CD8-positive, alpha-beta memory T cell (primary cell): ENCODE measurements at regions not wholly inside any gene's neighbourhood (a gene's known extent, or its start where the extent isn't known, plus 50 kb on each side); places are given as distances from the start of the nearest gene placed in this dataset.

Source experiments
- CTCF ChIA-PET: fragments of 350-600 bp; sonication (Branson Sonifier 250); formaldehyde crosslinking; loops from one replicate; lab custom pipeline; 2021; ENCODE audit warnings: antibody characterized with exemption; lab: Charles Lee
- POLR2A ChIA-PET: fragments of 350-600 bp; sonication (Branson Sonifier 250); formaldehyde crosslinking; loops from one replicate; lab custom pipeline; 2021; ENCODE audit warnings: antibody characterized with exemption; lab: Charles Lee
- DNase-seq, 5 donors: peaks; one replicate each; pipeline versions ENCODE4 v3.0.0 to v3.0.0-alpha.2; 2020 to 2022; ENCODE audit warnings: mixed read lengths in 1 of 5
- H3K27ac ChIP-seq: one replicate; pipeline ENCODE4 v1.7.0; 2013; ENCODE audit warnings: low read depth, mild to moderate bottlenecking, low read length, moderate library complexity
- H3K27me3 ChIP-seq: 2 replicates; pipeline ENCODE4 v1.7.0; 2013; ENCODE audit warnings: low read length, mild to moderate bottlenecking; ENCODE audit not compliant: insufficient read depth, poor library complexity, severe bottlenecking
- H3K36me3 ChIP-seq: 2 replicates; pipeline ENCODE4 v1.7.0; 2013; ENCODE audit warnings: mild to moderate bottlenecking, low read length, moderate library complexity; ENCODE audit not compliant: insufficient read depth
- H3K4me1 ChIP-seq: 2 replicates; pipeline ENCODE4 v1.7.0; 2013; ENCODE audit warnings: mild to moderate bottlenecking, low read length, moderate library complexity; ENCODE audit not compliant: insufficient read depth
- H3K4me3 ChIP-seq: 2 replicates; pipeline ENCODE4 v1.7.0; 2013; ENCODE audit warnings: mild to moderate bottlenecking, low read length
- H3K9me3 ChIP-seq: 2 replicates; pipeline ENCODE4 v1.7.0; 2013; ENCODE audit warnings: mild to moderate bottlenecking, low read length
- H3K27ac Mint-ChIP-seq, 8 donors: one replicate each; pipeline ENCODE4 v1.8.0; 2020 to 2021; ENCODE audit warnings: mixed read lengths in 8 of 8, mild to moderate bottlenecking in 6 of 8, inconsistent platforms in 3 of 8, moderate library complexity in 3 of 8
- H3K27me3 Mint-ChIP-seq, 2 donors: one replicate each; pipeline ENCODE4 v1.8.0; 2020 to 2021; ENCODE audit warnings: mixed read lengths in 2 of 2, mild to moderate bottlenecking in 1 of 2, moderate library complexity in 1 of 2
- H3K36me3 Mint-ChIP-seq, 3 donors: one replicate each; pipeline ENCODE4 v1.8.0; 2020 to 2021; ENCODE audit warnings: mixed read lengths in 3 of 3, inconsistent platforms in 1 of 3, mild to moderate bottlenecking in 1 of 3
- H3K4me1 Mint-ChIP-seq, 3 donors: one replicate each; pipeline ENCODE4 v1.8.0; 2020 to 2021; ENCODE audit warnings: mixed read lengths in 3 of 3, inconsistent platforms in 1 of 3, mild to moderate bottlenecking in 1 of 3
- H3K4me3 Mint-ChIP-seq, 7 donors: one replicate each; pipeline ENCODE4 v1.8.0; 2020 to 2021; ENCODE audit warnings: mixed read lengths in 7 of 7, mild to moderate bottlenecking in 6 of 7, moderate library complexity in 4 of 7, inconsistent platforms in 2 of 7
- H3K9me3 Mint-ChIP-seq, 5 donors: one replicate each; pipeline ENCODE4 v1.8.0; 2020 to 2022; ENCODE audit warnings: mixed read lengths in 5 of 5, mild to moderate bottlenecking in 3 of 5, moderate library complexity in 2 of 5, inconsistent platforms in 1 of 5

DNA sequence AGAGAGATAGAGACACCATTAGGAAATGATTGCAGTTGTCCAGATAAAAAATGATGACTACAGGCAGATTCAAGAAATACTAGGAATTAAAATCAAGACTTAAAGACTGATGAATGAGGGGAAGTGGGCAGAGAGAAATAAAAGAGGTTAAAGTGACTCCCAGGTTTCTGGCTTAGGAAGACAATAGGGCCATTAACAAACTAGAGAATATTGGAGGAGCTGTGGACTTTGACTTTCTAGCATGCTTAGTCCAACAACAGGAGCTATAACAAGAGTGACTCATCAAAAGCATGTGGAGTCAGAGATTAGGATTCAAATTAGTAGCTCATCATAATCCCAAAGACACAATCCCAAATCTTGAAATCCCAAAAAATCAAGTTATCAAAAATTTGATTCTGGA, 101.5 kb downstream of the BMP4 start:
- no peak overlapping the region for H3K4me3 ChIP-seq
- Mint-ChIP-seq H3K36me3 (no peaks in the 10 kb centered on the region), H3K27ac (no peak overlapping the region), H3K4me1 (no peaks in the 10 kb centered on the region), H3K4me3 (no peak overlapping the region), H3K27me3 (peaks cover 0 to 2% of the 10 kb centered on the region in 2 donors), H3K9me3 (no peaks in the 10 kb centered on the region)
- H3K36me3 ChIP-seq = no peaks in the 10 kb centered on the region
- CTCF ChIA-PET = no interaction called here
- no peaks in the 10 kb centered on the region for H3K9me3 ChIP-seq
- H3K27ac ChIP-seq = no peak overlapping the region
- H3K27me3 ChIP-seq = no peaks in the 10 kb centered on the region
- no peak for DNase-seq
- no peaks in the 10 kb centered on the region for H3K4me1 ChIP-seq
- POLR2A ChIA-PET = no interaction called here

DNA sequence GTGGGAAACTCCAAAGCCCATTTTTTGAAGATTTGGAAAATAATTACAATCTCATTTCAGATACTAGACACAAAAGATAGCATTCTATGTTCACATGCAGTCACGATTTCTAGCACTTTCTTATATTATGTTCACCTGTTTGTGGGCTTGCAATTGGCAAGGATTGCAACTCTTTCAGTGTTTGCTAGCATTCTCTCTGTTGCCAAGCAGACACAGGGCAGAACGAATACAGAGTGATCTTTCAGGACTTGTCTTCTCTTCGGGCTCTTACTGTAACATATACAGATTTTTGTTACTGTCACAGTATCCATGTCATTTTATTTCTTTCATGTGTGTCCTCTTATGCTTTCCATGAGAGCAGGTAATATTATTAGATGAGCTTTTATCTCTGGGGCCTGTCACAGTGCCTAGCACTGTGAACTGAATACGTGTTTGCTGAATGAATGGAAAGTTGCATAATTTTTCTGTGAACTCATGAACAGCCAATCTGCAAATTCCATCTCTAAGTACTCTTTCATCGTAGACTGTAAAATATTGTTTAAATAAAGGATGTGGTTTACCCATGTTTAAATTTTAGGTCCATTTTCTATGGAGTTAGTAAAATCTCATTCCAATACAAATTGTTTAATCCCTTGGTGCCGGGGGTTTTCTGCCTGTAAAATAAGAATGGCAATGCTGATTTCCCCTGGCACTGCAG, 105.1 kb downstream of the BMP4 start:
- no peaks in the 10 kb centered on the region for H3K36me3 ChIP-seq
- no peaks in the 10 kb centered on the region for H3K4me1 ChIP-seq
- no peaks in the 10 kb centered on the region for H3K4me1 Mint-ChIP-seq
- H3K27ac Mint-ChIP-seq = no peak overlapping the region
- DNase-seq = no peak
- H3K9me3 ChIP-seq = no peaks in the 10 kb centered on the region
- H3K27me3 Mint-ChIP-seq = peaks cover 0 to 2% of the 10 kb centered on the region in 2 donors
- no peaks in the 10 kb centered on the region for H3K36me3 Mint-ChIP-seq
- POLR2A ChIA-PET = no interaction called here
- H3K27ac ChIP-seq = no peak overlapping the region
- H3K27me3 ChIP-seq = no peaks in the 10 kb centered on the region
- CTCF ChIA-PET = no interaction called here
- H3K9me3 Mint-ChIP-seq = peaks cover 0 to 2% (median 0%) of the 10 kb centered on the region in 5 donors
- H3K4me3 Mint-ChIP-seq = no peak overlapping the region
- no peak overlapping the region for H3K4me3 ChIP-seq

DNA sequence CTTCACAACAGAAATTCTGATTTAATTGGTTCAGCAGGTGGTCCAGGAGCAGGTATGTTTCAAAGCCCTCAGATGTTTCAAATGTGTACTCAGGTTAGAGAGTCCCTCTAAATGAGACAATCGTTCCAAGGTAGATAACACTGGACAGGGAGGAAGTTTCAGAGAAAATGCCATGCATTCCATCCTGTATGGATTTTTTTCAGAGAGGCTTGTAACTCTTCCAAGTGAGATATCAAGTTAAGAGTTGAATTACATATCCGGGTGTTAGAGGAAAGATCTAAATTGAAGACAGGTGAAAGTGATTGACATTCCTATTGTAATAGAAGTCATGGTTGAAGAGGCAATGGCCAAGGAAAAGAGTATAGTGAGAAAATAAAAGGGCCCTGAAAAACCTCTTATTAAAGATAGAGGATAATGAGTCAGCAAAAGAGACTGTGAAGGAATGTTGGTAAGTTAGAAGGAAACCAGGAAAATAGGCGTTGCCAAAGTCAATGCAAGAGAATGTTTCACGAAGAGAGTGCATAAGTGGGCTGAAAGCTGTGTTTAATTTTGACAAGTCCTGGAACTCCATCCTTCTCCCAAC, 105.8 kb downstream of the BMP4 start:
- H3K27ac ChIP-seq = no peak overlapping the region
- Mint-ChIP-seq H3K36me3 (no peaks in the 10 kb centered on the region), H3K27ac (no peak overlapping the region), H3K27me3 (peaks cover 0 to 2% of the 10 kb centered on the region in 2 donors), H3K4me1 (no peaks in the 10 kb centered on the region), H3K9me3 (peaks cover 0 to 2% (median 0%) of the 10 kb centered on the region in 5 donors), H3K4me3 (no peak overlapping the region)
- H3K27me3 ChIP-seq = no peaks in the 10 kb centered on the region
- CTCF ChIA-PET = no interaction called here
- no peak overlapping the region for H3K4me3 ChIP-seq
- H3K36me3 ChIP-seq = no peaks in the 10 kb centered on the region
- POLR2A ChIA-PET = no interaction called here
- H3K9me3 ChIP-seq = no peaks in the 10 kb centered on the region
- H3K4me1 ChIP-seq = no peaks in the 10 kb centered on the region
- no peak for DNase-seq

DNA sequence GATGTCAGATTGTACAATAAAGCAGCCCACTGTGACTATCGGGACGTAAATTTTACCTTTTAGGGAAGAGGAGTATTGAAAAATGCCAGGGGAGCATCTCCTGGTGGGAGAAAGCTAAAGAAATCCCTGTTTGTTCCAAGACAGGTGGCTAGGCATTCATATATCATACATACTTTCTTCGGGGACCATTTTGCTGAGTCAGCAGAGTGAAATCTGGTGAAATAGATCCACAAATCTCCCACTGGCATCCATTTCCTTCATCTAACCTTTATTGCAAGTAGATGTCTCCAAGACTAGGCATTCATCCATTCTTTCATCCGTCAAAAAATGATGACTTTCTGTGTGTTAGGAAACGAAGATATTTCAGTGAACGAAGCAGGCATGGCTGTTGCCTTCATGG, 107.1 kb downstream of the BMP4 start:
- H3K27me3 ChIP-seq = no peaks in the 10 kb centered on the region
- no peaks in the 10 kb centered on the region for H3K4me1 ChIP-seq
- ChIA-PET POLR2A (no interaction called here), CTCF (no interaction called here)
- no peak overlapping the region for H3K27ac ChIP-seq
- no peak overlapping the region for H3K4me3 ChIP-seq
- H3K36me3 ChIP-seq = no peaks in the 10 kb centered on the region
- H3K4me3 Mint-ChIP-seq = no peak overlapping the region
- H3K36me3 Mint-ChIP-seq = no peaks in the 10 kb centered on the region
- H3K9me3 ChIP-seq = no peaks in the 10 kb centered on the region
- peaks cover 0 to 2% (median 0%) of the 10 kb centered on the region in 5 donors for H3K9me3 Mint-ChIP-seq
- no peaks in the 10 kb centered on the region for H3K4me1 Mint-ChIP-seq
- peaks cover 0 to 2% of the 10 kb centered on the region in 2 donors for H3K27me3 Mint-ChIP-seq
- H3K27ac Mint-ChIP-seq = no peak overlapping the region
- DNase-seq = no peak

DNA sequence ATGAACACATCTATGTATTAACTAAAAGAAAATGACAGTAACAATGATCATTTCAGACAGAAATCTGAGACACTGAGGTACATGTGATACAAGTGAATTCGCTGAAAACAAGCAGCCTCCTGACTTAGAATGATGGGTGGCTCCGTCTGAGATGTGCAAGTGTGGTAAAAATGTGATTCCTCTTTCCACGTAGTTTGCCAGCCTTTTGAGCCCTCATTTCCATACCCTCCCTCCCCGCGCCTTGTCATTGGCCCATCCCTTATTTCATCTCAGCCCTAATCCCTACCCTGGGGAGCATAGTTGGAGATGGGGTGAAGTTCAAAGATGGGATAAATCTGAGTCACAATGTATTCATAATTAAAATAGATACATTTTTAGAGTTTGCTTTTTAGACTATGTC, 107.8 kb downstream of the BMP4 start:
- no peaks in the 10 kb centered on the region for H3K36me3 Mint-ChIP-seq
- Histone ChIP-seq H3K4me3 (no peak overlapping the region), H3K27me3 (no peaks in the 10 kb centered on the region), H3K36me3 (no peaks in the 10 kb centered on the region), H3K4me1 (no peaks in the 10 kb centered on the region), H3K9me3 (no peaks in the 10 kb centered on the region), H3K27ac (no peak overlapping the region)
- H3K9me3 Mint-ChIP-seq = peaks cover 0 to 2% (median 0%) of the 10 kb centered on the region in 5 donors
- DNase-seq = no peak
- peaks cover 0 to 2% of the 10 kb centered on the region in 2 donors for H3K27me3 Mint-ChIP-seq
- no peak overlapping the region for H3K27ac Mint-ChIP-seq
- POLR2A ChIA-PET = no interaction called here
- CTCF ChIA-PET = no interaction called here
- H3K4me3 Mint-ChIP-seq = no peak overlapping the region
- no peaks in the 10 kb centered on the region for H3K4me1 Mint-ChIP-seq

DNA sequence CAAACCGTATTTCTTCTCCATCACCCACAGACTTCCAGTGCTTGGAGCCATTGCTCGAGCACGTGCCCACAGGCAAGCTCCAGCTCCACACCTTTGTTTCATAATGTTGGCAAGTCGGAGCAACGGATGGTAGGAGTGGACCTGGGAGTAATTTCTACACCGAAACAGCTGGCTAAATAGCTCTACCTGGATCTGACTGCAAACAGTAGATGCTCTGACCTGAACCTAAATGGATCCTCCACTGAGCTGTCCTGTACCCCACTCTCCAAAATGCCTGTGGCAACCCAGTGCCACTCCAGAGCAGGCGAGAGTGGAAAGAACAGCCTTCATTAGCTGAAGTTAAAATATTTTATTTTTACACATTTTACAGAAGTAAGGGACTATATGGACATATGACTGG, 108.7 kb downstream of the BMP4 start:
- DNase-seq = no peak
- Histone ChIP-seq H3K9me3 (no peaks in the 10 kb centered on the region), H3K4me1 (no peaks in the 10 kb centered on the region), H3K4me3 (no peak overlapping the region), H3K27ac (no peak overlapping the region), H3K27me3 (no peaks in the 10 kb centered on the region), H3K36me3 (no peaks in the 10 kb centered on the region)
- Mint-ChIP-seq H3K9me3 (peaks cover 0 to 2% (median 0%) of the 10 kb centered on the region in 5 donors), H3K4me3 (no peak overlapping the region), H3K4me1 (no peaks in the 10 kb centered on the region), H3K27me3 (peaks cover 0 to 2% of the 10 kb centered on the region in 2 donors), H3K36me3 (no peaks in the 10 kb centered on the region), H3K27ac (no peak overlapping the region)
- ChIA-PET CTCF (no interaction called here), POLR2A (no interaction called here)

DNA sequence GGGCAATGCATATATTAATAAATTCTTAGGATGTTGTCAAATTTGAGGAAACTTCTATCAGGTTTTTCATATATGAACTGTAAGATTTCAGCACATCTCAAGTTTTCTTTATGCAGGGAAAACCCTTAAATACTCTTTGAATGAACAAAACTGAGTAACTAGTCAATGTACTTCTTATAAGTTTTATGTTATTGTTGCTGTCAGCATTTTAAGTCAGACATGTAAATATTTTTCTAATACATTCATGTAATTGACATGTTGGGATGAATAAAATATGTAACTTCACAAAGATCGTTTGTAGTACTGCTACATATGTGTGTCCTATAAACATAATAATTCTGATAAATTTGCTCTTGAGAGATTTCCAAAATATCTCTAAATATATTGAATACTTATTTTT, 109.6 kb downstream of the BMP4 start:
- peaks cover 0 to 2% (median 0%) of the 10 kb centered on the region in 5 donors for H3K9me3 Mint-ChIP-seq

DNA sequence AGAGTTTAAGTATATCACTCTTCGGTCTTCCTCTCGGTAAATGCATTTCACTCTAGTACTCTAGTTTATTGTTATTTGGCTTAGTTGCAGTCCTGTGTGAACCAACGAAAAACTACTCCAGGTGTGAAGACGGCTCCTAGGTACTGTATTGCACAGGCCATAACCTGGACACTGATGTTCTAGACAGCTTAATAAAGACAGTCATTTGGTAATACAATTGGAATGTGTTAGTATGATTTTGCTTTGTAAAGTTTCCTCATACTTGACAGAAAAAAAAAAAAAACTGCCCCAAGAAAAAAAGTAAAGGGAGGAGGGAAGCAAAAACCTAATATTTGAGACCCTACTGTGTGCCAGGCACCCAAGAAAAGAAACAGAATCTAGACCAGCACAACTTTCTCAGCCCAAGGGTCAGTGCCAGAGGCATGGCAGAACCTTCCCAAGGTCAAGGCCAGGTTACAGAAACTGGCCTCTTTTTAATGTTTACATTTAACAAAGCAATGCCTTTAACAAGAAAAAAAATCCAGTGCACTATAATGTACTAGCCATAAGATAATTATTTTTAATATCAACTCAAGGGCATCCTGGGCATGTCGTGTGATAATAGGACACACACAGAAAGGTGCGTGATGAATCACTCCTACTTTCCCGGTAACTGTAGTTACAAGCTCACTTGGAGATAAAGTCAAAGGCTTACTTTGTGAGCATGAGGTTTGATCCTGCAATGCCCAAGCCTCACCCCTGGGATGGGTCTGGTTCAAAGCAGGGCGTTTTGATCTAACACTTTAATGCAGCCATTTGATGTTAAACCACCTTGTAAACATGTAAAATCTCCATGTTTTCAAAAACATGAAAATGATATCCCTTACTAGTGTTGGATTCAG, 110.6 kb downstream of the BMP4 start:
- Histone ChIP-seq H3K27ac (no peak overlapping the region), H3K4me3 (no peak overlapping the region), H3K9me3 (no peaks in the 10 kb centered on the region), H3K36me3 (no peaks in the 10 kb centered on the region), H3K4me1 (no peaks in the 10 kb centered on the region), H3K27me3 (no peaks in the 10 kb centered on the region)
- no peak overlapping the region for H3K27ac Mint-ChIP-seq
- peaks cover 0 to 4% (median 0%) of the 10 kb centered on the region in 5 donors for H3K9me3 Mint-ChIP-seq
- ChIA-PET CTCF (no interaction called here), POLR2A (no interaction called here)
- no peaks in the 10 kb centered on the region for H3K4me1 Mint-ChIP-seq
- no peaks in the 10 kb centered on the region for H3K36me3 Mint-ChIP-seq
- H3K4me3 Mint-ChIP-seq = no peak overlapping the region
- peaks cover 0 to 2% of the 10 kb centered on the region in 2 donors for H3K27me3 Mint-ChIP-seq
- DNase-seq = no peak

More for the DNA sequence above, 109.6 kb downstream of the BMP4 start:
- no peaks in the 10 kb centered on the region for H3K36me3 Mint-ChIP-seq
- no peaks in the 10 kb centered on the region for H3K36me3 ChIP-seq
- H3K27me3 Mint-ChIP-seq = peaks cover 0 to 2% of the 10 kb centered on the region in 2 donors
- ChIA-PET POLR2A (no interaction called here), CTCF (no interaction called here)
- H3K4me1 ChIP-seq = no peaks in the 10 kb centered on the region
- H3K4me3 ChIP-seq = no peak overlapping the region
- DNase-seq = no peak
- no peaks in the 10 kb centered on the region for H3K27me3 ChIP-seq
- no peaks in the 10 kb centered on the region for H3K4me1 Mint-ChIP-seq
- H3K27ac ChIP-seq = no peak overlapping the region
- H3K27ac Mint-ChIP-seq = no peak overlapping the region
- H3K9me3 ChIP-seq = no peaks in the 10 kb centered on the region
- H3K4me3 Mint-ChIP-seq = no peak overlapping the region
